Urothelium cell line (cell line): ENCODE measurements at regions not wholly inside any gene's neighbourhood (a gene's known extent, or its start where the extent isn't known, plus 50 kb on each side); places are given as distances from the start of the nearest gene placed in this dataset.
"Not testable (repeated sequence)": the region's sequence is repeated elsewhere in the genome, so short reads cannot be mapped to it uniquely, and the experiment has no call there.

Source experiments
- DNase-seq: peaks from one replicate; pipeline ENCODE4 v3.0.0; 2011; ENCODE audit warnings: low spot score, mixed read lengths
- FAIRE-seq: peaks from 2 replicates; lab custom pipeline; 2011; peaks lifted over from hg19 to GRCh38; lab: Jason Lieb, UNC

- FAIRE-seq = no peak
- DNase-seq = peak; percentile 35
Measured at GRCh38 chr10:122780391-122780790, 65.3 kb downstream of the CUZD1 start.

GRCh38 chr10:122779924-122780323 lies 65.7 kb downstream of the CUZD1 start:
- no peak for FAIRE-seq

GRCh38 chr10:122777515-122778059 lies 68.1 kb downstream of the CUZD1 start:
- DNase-seq = no peak
- no peak for FAIRE-seq

More at GRCh38 chr10:122779924-122780323, 65.7 kb downstream of the CUZD1 start:
- DNase-seq = no peak

- DNase-seq (no peak), FAIRE-seq (no peak)
Measured at GRCh38 chr10:122774231-122774630, 71.4 kb downstream of the CUZD1 start.

GRCh38 chr10:122771404-122771803 lies 71.8 kb upstream of the C10orf120 start:
- not testable (repeated sequence) for DNase-seq, FAIRE-seq

- no peak for DNase-seq
- no peak for FAIRE-seq
Measured at GRCh38 chr10:122768389-122768745, 68.7 kb upstream of the C10orf120 start.

GRCh38 chr10:122767621-122768388 lies 68.2 kb upstream of the C10orf120 start:
- FAIRE-seq (no peak), DNase-seq (no peak)

GRCh38 chr10:122765412-122765811 lies 65.8 kb upstream of the C10orf120 start:
- no peak for DNase-seq
- FAIRE-seq = no peak

- DNase-seq (no peak), FAIRE-seq (no peak)
Measured at GRCh38 chr10:122756656-122757055, 57.0 kb upstream of the C10orf120 start.

GRCh38 chr10:122754491-122755235 lies 55.0 kb upstream of the C10orf120 start:
- DNase-seq = no peak
- no peak for FAIRE-seq

- FAIRE-seq = no peak
- no peak for DNase-seq
Measured at GRCh38 chr10:122749886-122750285, 50.2 kb upstream of the C10orf120 start.
